Heart left ventricle (tissue), 16 donors: ENCODE measurements at regions not wholly inside any gene's neighbourhood (a gene's known extent, or its start where the extent isn't known, plus 50 kb on each side); places are given as distances from the start of the nearest gene placed in this dataset.

Experiments
- ATAC-seq, 4 donors: fragments of 200-7000 bp; cut with Tn5 transposase; one replicate each; pipeline ENCODE4 v1.9.1; 2020 to 2022; ENCODE audit warnings: moderate library complexity in 4 of 4, mild to moderate bottlenecking in 3 of 4, moderate number of reproducible peaks in 1 of 4
- DNase-seq, 5 donors: peaks; one replicate each; pipeline ENCODE4 v3.0.0-alpha.2; 2020
- H3K27ac ChIP-seq, 12 donors: fragments of 200-600 bp; sonication (generic) in 4 of 12; one replicate each; pipeline versions ENCODE4 v1.5.0 to v1.8.0; 2016 to 2022; ENCODE audit warnings: mild to moderate bottlenecking in 2 of 12
- H3K27me3 ChIP-seq, 9 donors: fragments of 200-600 bp; sonication (generic) in 2 of 9; one replicate each; pipeline versions ENCODE4 v1.5.1 to v1.8.0; 2016 to 2022; ENCODE audit warnings: mild to moderate bottlenecking in 3 of 9
- H3K36me3 ChIP-seq, 9 donors: fragments of 200-600 bp; sonication (generic) in 2 of 9; one replicate each; pipeline versions ENCODE4 v1.5.0 to v1.8.0; 2018 to 2022; ENCODE audit warnings: mild to moderate bottlenecking in 2 of 9
- H3K4me1 ChIP-seq, 12 donors: fragments of 200-600 bp; sonication (generic) in 4 of 12; one replicate each; pipeline versions ENCODE4 v1.5.0 to v1.8.0; 2016 to 2022; ENCODE audit warnings: mild to moderate bottlenecking in 3 of 12
- H3K4me3 ChIP-seq, 12 donors: fragments of 200-600 bp; sonication (generic) in 4 of 12; one replicate each; pipeline versions ENCODE4 v1.5.0 to v1.8.0; 2017 to 2022; ENCODE audit warnings: mild to moderate bottlenecking in 9 of 12, moderate library complexity in 4 of 12
- H3K9me3 ChIP-seq, 12 donors: fragments of 200-600 bp; sonication (generic) in 4 of 12; one replicate each; pipeline versions ENCODE4 v1.5.0 to v1.8.0; 2016 to 2022; ENCODE audit warnings: mild to moderate bottlenecking in 1 of 12
- CTCF ChIP-seq, 12 donors: fragments of 200-600 bp; sonication (generic) in 4 of 12; IDR thresholded peaks; one replicate each; pipeline versions ENCODE4 v1.5.0 to v1.8.0; 2018 to 2022; ENCODE audit warnings: antibody characterized with exemption in 12 of 12, mild to moderate bottlenecking in 5 of 12
- POLR2A ChIP-seq, 2 donors: fragments of 450-650 bp; IDR thresholded peaks; one replicate each; pipeline ENCODE4 v1.6.1; 2017; ENCODE audit warnings: antibody characterized with exemption in 2 of 2, mild to moderate bottlenecking in 2 of 2, moderate library complexity in 2 of 2
- WGBS, 4 donors: extraction: QIAGEN DNeasy Blood & Tissue Kit in 2 of 4; methylation state at CpG; one replicate each; pipeline versions ENCODE4 v1.1.5 to v1.1.7; 2013 to 2018; 5-methylcytosine and 5-hydroxymethylcytosine counted together
- intact Hi-C, 10 donors: fragments of 100-400 bp; cut with DNase I; formaldehyde crosslinking; loops; one replicate each; pipeline versions ENCODE4 v1.11.1 to v1.14.2; 2022
- donor health status: ischemic (EF 13 %, LVEDD 7.1; RV severe dilation, severe dysfunction).
- donor health status: healthy with polysubstance abuse.
- donor health status: DM: no; HTN: yes; CAD: no.
- donor health status: DM: no; HTN: no; CAD: no.
- donor health status: ischemic (EF 25% LVEDD 6.9; RV normal size, moderate dysfunction).
- donor health status: ischemic (EF 25% LVEDD 5.7; RV mildly dilated, moderate dysfunction).
- donor health status: healthy.
- donor health status: DM: yes; HTN: yes; CAD: no.
- donor health status: ischemic (EF 35%, LVEDD 5.7; RV mildly dilated, moderate dysfunction).
- donor health status: nonischemic (EF 11% LVEDD 7.7; RV severe dilation, severe dysfunction).
- donor health status: DM: yes; HTN: yes; CAD: no.
- donor health status: PGD.
- donor health status: ischemic (EF 29% LVEDD 5.4; RV normal size, mild dysfunction).
- donor health status: nonischemic (EF 23%, LVEDD 6.1; RV moderate dilation, normal function).

GRCh38 chr11:69396051-69396947 is 85.2 kb upstream of the LINC01488 start:
- DNase-seq (peak in 2 of 5 donors; percentile 15 to 30), ATAC-seq (no peak)
- Histone ChIP-seq H3K9me3 (peaks cover 0 to 4% (median 0%) of the 10 kb centered on the region in 12 donors), H3K27ac (no peak overlapping the region), H3K36me3 (no peaks in the 10 kb centered on the region), H3K4me1 (peaks cover 0 to 12% (median 0%) of the 10 kb centered on the region in 12 donors), H3K4me3 (no peak overlapping the region), H3K27me3 (no peaks in the 10 kb centered on the region)
- intact Hi-C loops = no loop called here
- TF ChIP-seq POLR2A (IDR thresholded peaks at IDR 0.05) = no peak
- TF ChIP-seq CTCF (IDR thresholded peaks at IDR 0.05) = no peak
- WGBS, 4 donors = 79 to 90% (median 86%) methylated on average over 10 to 14 of the region's 14 CpGs

GRCh38 chr11:69396948-69397307 is 84.5 kb upstream of the LINC01488 start:
- WGBS, 4 donors = 93 to 96% (median 94%) methylated on average over 2 of the region's 2 CpGs; no CpG with 5 or more reads in 1 of the 4 donors
- H3K27ac ChIP-seq = no peak overlapping the region
- DNase-seq = peak in 1 of 5 donors; percentile 8

GRCh38 chr11:69397732-69398131 is 83.7 kb upstream of the LINC01488 start:
- TF ChIP-seq POLR2A (IDR thresholded peaks at IDR 0.05) (no peak), CTCF (IDR thresholded peaks at IDR 0.05) (no peak)
- DNase-seq = peak in 1 of 5 donors; percentile 1
- Histone ChIP-seq H3K27me3 (no peaks in the 10 kb centered on the region), H3K9me3 (peaks cover 0 to 7% (median 0%) of the 10 kb centered on the region in 12 donors), H3K4me3 (no peak overlapping the region), H3K27ac (no peak overlapping the region), H3K4me1 (peaks cover 0 to 14% (median 0%) of the 10 kb centered on the region in 12 donors), H3K36me3 (no peaks in the 10 kb centered on the region)
- 96 to 98% (median 97%) methylated on average over 3 of the region's 3 CpGs for WGBS, 4 donors
- ATAC-seq = no peak
- intact Hi-C loops = no loop called here

More at GRCh38 chr11:69396948-69397307, 84.5 kb upstream of the LINC01488 start:
- no peak for ATAC-seq
- no peaks in the 10 kb centered on the region for H3K36me3 ChIP-seq
- peaks cover 0 to 14% (median 0%) of the 10 kb centered on the region in 12 donors for H3K4me1 ChIP-seq
- no peaks in the 10 kb centered on the region for H3K27me3 ChIP-seq
- H3K4me3 ChIP-seq = no peak overlapping the region
- TF ChIP-seq CTCF (IDR thresholded peaks at IDR 0.05) (no peak), POLR2A (IDR thresholded peaks at IDR 0.05) (no peak)
- intact Hi-C loops = no loop called here
- H3K9me3 ChIP-seq = peaks cover 0 to 4% (median 0%) of the 10 kb centered on the region in 12 donors
